ENCODE measurements at regions not wholly inside any gene's neighbourhood (a gene's known extent, or its start where the extent isn't known, plus 50 kb on each side); places are given as distances from the start of the nearest gene placed in this dataset.

GRCh38 chr4:31058656-31059055, 338.5 kb downstream of the PCDH7 start:
- TF ChIP-seq CTCF (conservative IDR thresholded peaks at IDR 0.05; ENCODE audit: low read length), result no peak
- no peak for TF ChIP-seq EZH2phosphoT487 (IDR thresholded peaks at IDR 0.05; ENCODE audit: borderline replicate concordance)

Measured in Loucy (cell line).